GM12878 (cell line): ENCODE measurements at regions not wholly inside any gene's neighbourhood (a gene's known extent, or its start where the extent isn't known, plus 50 kb on each side); places are given as distances from the start of the nearest gene placed in this dataset.

Experiments used
- ATF3 ChIP-seq: IDR thresholded peaks from 2 replicates; pipeline ENCODE4 v1.6.1; 2011; ENCODE audit warnings: low read depth, mild to moderate bottlenecking, low read length, moderate library complexity, borderline replicate concordance; ENCODE audit errors: extremely low read depth
- CBFB ChIP-seq: IDR thresholded peaks from 2 replicates; pipeline ENCODE4 v1.6.1; 2016; ENCODE audit warnings: antibody characterized with exemption, low read depth
- CEBPZ ChIP-seq: fragments of 150-350 bp; IDR thresholded peaks from 2 replicates; pipeline ENCODE4 v1.6.1; 2016; ENCODE audit warnings: low read depth, low read length
- CHD1 ChIP-seq: IDR thresholded peaks from 2 replicates; pipeline ENCODE4 v1.6.1; 2012; ENCODE audit warnings: low read depth, low read length, improper control_type of control experiment
- DPF2 ChIP-seq: fragments of 450-650 bp; IDR thresholded peaks from 2 replicates; pipeline ENCODE4 v1.6.1; 2017; ENCODE audit warnings: mild to moderate bottlenecking
- E2F8 ChIP-seq: fragments of 450-650 bp; IDR thresholded peaks from 2 replicates; pipeline ENCODE4 v1.6.1; 2018; ENCODE audit warnings: mild to moderate bottlenecking, low read depth, moderate library complexity; ENCODE audit not compliant: partially characterized antibody
- EP300 ChIP-seq, 2 experiments: fragments of 150-350 bp in 1 of 2; IDR thresholded peaks; 2 replicates each; pipeline ENCODE4 v1.6.1; 2011 to 2012; ENCODE audit warnings: low read depth in 2 of 2, low read length in 2 of 2, borderline replicate concordance in 1 of 2, improper control_type of control experiment in 1 of 2, inconsistent platforms in 1 of 2; ENCODE audit not compliant: control insufficient read depth in 1 of 2
- ETV6 ChIP-seq, 2 experiments: fragments of 450-650 bp in 1 of 2; IDR thresholded peaks in 1 of 2; conservative IDR thresholded peaks in 1 of 2; 2 replicates each; pipeline ENCODE4 v1.6.1; 2014; ENCODE audit warnings: antibody characterized with exemption in 1 of 2, borderline replicate concordance in 1 of 2, low read depth in 1 of 2, mild to moderate bottlenecking in 1 of 2, moderate library complexity in 1 of 2
- FOS ChIP-seq: IDR thresholded peaks from 3 replicates; pipeline ENCODE4 v1.6.1; 2011; ENCODE audit warnings: borderline replicate concordance; ENCODE audit not compliant: insufficient read length; ENCODE audit errors: extremely low read depth
- HDAC2 ChIP-seq: fragments of 200-600 bp; sonication (generic); IDR thresholded peaks from 2 replicates; pipeline ENCODE4 v1.6.1; 2017
- MTA3 ChIP-seq: IDR thresholded peaks from 2 replicates; pipeline ENCODE4 v1.6.1; 2012; ENCODE audit warnings: low read length, inconsistent platforms, borderline replicate concordance
- MYC ChIP-seq: IDR thresholded peaks from 2 replicates; pipeline ENCODE4 v1.6.1; 2011; ENCODE audit warnings: mild to moderate bottlenecking, low read length, moderate library complexity, inconsistent platforms; ENCODE audit not compliant: insufficient read depth, insufficient replicate concordance, insufficient read length, severe bottlenecking
- NFYB ChIP-seq: IDR thresholded peaks from 2 replicates; pipeline ENCODE4 v1.6.1; 2011; ENCODE audit warnings: low read depth, mild to moderate bottlenecking, low read length, improper control_type of control experiment, moderate library complexity; ENCODE audit not compliant: insufficient read depth
- POU2F2 ChIP-seq: IDR thresholded peaks from 3 replicates; pipeline ENCODE4 v1.6.1; 2011; ENCODE audit warnings: low read depth, mild to moderate bottlenecking, low read length, borderline replicate concordance
- RCOR1 ChIP-seq: conservative IDR thresholded peaks from 2 replicates; pipeline ENCODE4 v1.6.1; 2012; ENCODE audit warnings: low read depth, low read length, improper control_type of control experiment
- SMARCA5 ChIP-seq: fragments of 450-650 bp; IDR thresholded peaks from 2 replicates; pipeline ENCODE4 v1.6.1; 2017; ENCODE audit warnings: mild to moderate bottlenecking
- TAF1 ChIP-seq: IDR thresholded peaks from 2 replicates; pipeline ENCODE4 v1.6.1; 2011; ENCODE audit warnings: mild to moderate bottlenecking, low read depth, low read length, borderline replicate concordance
- TCF3 ChIP-seq: IDR thresholded peaks from 2 replicates; pipeline ENCODE4 v1.6.1; 2012; ENCODE audit warnings: low read depth, mild to moderate bottlenecking, low read length, borderline replicate concordance; ENCODE audit not compliant: insufficient read depth
- ZBTB40 ChIP-seq: fragments of 450-650 bp; IDR thresholded peaks from 2 replicates; pipeline ENCODE4 v1.6.1; 2016; ENCODE audit warnings: mild to moderate bottlenecking, moderate library complexity, borderline replicate concordance
- ZNF384 ChIP-seq: IDR thresholded peaks from 2 replicates; pipeline ENCODE4 v1.6.1; 2012; ENCODE audit warnings: low read depth, mild to moderate bottlenecking, low read length, improper control_type of control experiment, borderline replicate concordance

GRCh38 chr5:88979244-88979643, 96.3 kb upstream of the MEF2C start (continued):
- TF ChIP-seq CEBPZ (no peak), ZNF384 (peak; percentile 58; the same call in 1 of the 2 replicates), E2F8 (no peak), HDAC2 (no peak), EP300 (IDR thresholded peaks at IDR 0.05; ENCODE audit: borderline replicate concordance in 1 of 2, control insufficient read depth in 1 of 2, low read depth in 2 of 2, low read length in 2 of 2) (peak in 1 of 2 experiments; percentile 22; a peak in 1 of 4 replicates), CHD1 (no peak), CBFB (no peak), SMARCA5 (no peak), TAF1 (no peak), POU2F2 (0 out of 3 replicates have a peak, but pooled peaks have one; percentile 15), ATF3 (no peak), MYC (no peak), MTA3 (no peak; the same call in 1 of the 2 replicates), TCF3 (no peak), RCOR1 (no peak), FOS (no peak), ZBTB40 (no peak), NFYB (no peak), DPF2 (peak; percentile 53; the same call in 1 of the 2 replicates), ETV6 (conservative IDR thresholded peaks at IDR 0.05 in 1 of 2, IDR thresholded peaks at IDR 0.05 in 1 of 2; ENCODE audit: borderline replicate concordance in 1 of 2, low read depth in 1 of 2) (no peak)
